H1 (cell line): ENCODE measurements at regions not wholly inside any gene's neighbourhood (a gene's known extent, or its start where the extent isn't known, plus 50 kb on each side); places are given as distances from the start of the nearest gene placed in this dataset.

ENCODE experiments used
- CTCF ChIA-PET: fragments of 300-600 bp; sonication (Branson Sonifier 250); formaldehyde crosslinking; loops from one replicate; lab custom pipeline; 2021; ENCODE audit not compliant: partially characterized antibody; lab: Charles Lee
- POLR2A ChIA-PET: fragments of 300-600 bp; sonication (Branson Sonifier 250); formaldehyde crosslinking; loops from one replicate; lab custom pipeline; 2021; ENCODE audit warnings: inconsistent platforms; ENCODE audit not compliant: partially characterized antibody; lab: Charles Lee
- DNase-seq, 2 experiments: peaks; one replicate each; pipeline versions ENCODE4 v3.0.0 to v3.0.0-alpha.2; 2010 to 2022; ENCODE audit warnings: low spot score in 2 of 2, low read depth in 1 of 2, mixed read lengths in 1 of 2
- FAIRE-seq: peaks from 2 replicates; lab custom pipeline; 2011; peaks lifted over from hg19 to GRCh38; lab: Jason Lieb, UNC
- H2AFZ ChIP-seq: 2 replicates; pipeline ENCODE4 v1.8.1; 2012; ENCODE audit warnings: low read length, inconsistent platforms
- H2AK5ac ChIP-seq: 2 replicates; pipeline ENCODE4 v1.6.1; 2013; ENCODE audit warnings: low read depth, low read length
- H2BK120ac ChIP-seq: replicated peaks from 2 replicates; pipeline ENCODE3; 2013; ENCODE audit warnings: low read depth, low read length, inconsistent platforms
- H2BK12ac ChIP-seq: 2 replicates; pipeline ENCODE4 v1.6.1; 2013; ENCODE audit warnings: low read depth, low read length
- H2BK15ac ChIP-seq: 2 replicates; pipeline ENCODE4 v1.6.1; 2013; ENCODE audit warnings: low read length
- H2BK20ac ChIP-seq: 2 replicates; pipeline ENCODE4 v1.6.1; 2013; ENCODE audit warnings: low read length
- H2BK5ac ChIP-seq: 2 replicates; pipeline ENCODE4 v1.6.1; 2013; ENCODE audit warnings: low read depth, low read length
- H3K14ac ChIP-seq: 2 replicates; pipeline ENCODE4 v1.6.1; 2013; ENCODE audit warnings: inconsistent platforms; ENCODE audit not compliant: insufficient read length
- H3K18ac ChIP-seq: 2 replicates; pipeline ENCODE4 v1.6.1; 2013; ENCODE audit warnings: low read length; ENCODE audit errors: extremely low read depth
- H3K23ac ChIP-seq: 2 replicates; pipeline ENCODE4 v1.6.1; 2013; ENCODE audit warnings: inconsistent platforms; ENCODE audit not compliant: insufficient read length
- H3K23me2 ChIP-seq: 2 replicates; pipeline ENCODE4 v1.6.1; 2013; ENCODE audit warnings: low read depth, low read length
- H3K27ac ChIP-seq: 2 replicates; pipeline ENCODE4 v1.6.1; 2011; ENCODE audit warnings: low read depth, low read length, inconsistent platforms
- H3K27me3 ChIP-seq, 4 experiments: replicated peaks in 1 of 4; 1 replicate in 1 of 4; 2 replicates in 3 of 4; pipeline versions ENCODE4 v1.6.1 to v1.8.1; 2011 to 2013; ENCODE audit warnings: low read length in 3 of 4, mild to moderate bottlenecking in 3 of 4, inconsistent platforms in 2 of 4, mixed read lengths in 2 of 4, moderate library complexity in 1 of 4; ENCODE audit not compliant: control insufficient read depth in 3 of 4, insufficient read depth in 3 of 4; ENCODE audit errors: extremely low read depth in 1 of 4
- H3K36me3 ChIP-seq, 4 experiments: 2 replicates each; pipeline versions ENCODE4 v1.6.1 to v1.8.1; 2011 to 2013; ENCODE audit warnings: mild to moderate bottlenecking in 4 of 4, low read length in 3 of 4, moderate library complexity in 2 of 4, control low read depth in 1 of 4, inconsistent platforms in 1 of 4; ENCODE audit not compliant: insufficient read depth in 4 of 4, control insufficient read depth in 2 of 4
- H3K4ac ChIP-seq: replicated peaks from 2 replicates; pipeline ENCODE3; 2013; ENCODE audit warnings: low read length, low read depth, mixed read lengths, inconsistent platforms; ENCODE audit not compliant: insufficient read length
- H3K4me1 ChIP-seq, 4 experiments: replicated peaks in 1 of 4; 1 replicate in 1 of 4; 2 replicates in 3 of 4; pipeline versions ENCODE4 v1.6.1 to v1.8.1; 2011 to 2013; ENCODE audit warnings: low read length in 3 of 4, inconsistent platforms in 2 of 4, mixed read lengths in 1 of 4; ENCODE audit not compliant: insufficient read depth in 4 of 4, control insufficient read depth in 3 of 4
- H3K4me2 ChIP-seq, 2 experiments: 2 replicates each; pipeline versions ENCODE4 v1.6.1 to v1.8.1; 2011 to 2013; ENCODE audit warnings: low read depth in 2 of 2, low read length in 2 of 2, control low read depth in 1 of 2, inconsistent platforms in 1 of 2, mild to moderate bottlenecking in 1 of 2; ENCODE audit not compliant: insufficient read depth in 1 of 2
- H3K4me3 ChIP-seq, 4 experiments: fragments of 200-600, 300-600 bp in 1 of 4; sonication (generic), shearing (Covaris generic), sonication (Bioruptor Twin) in 1 of 4; 2 replicates each; pipeline versions ENCODE4 v1.5.1 to v1.8.1; 2011 to 2016; ENCODE audit warnings: low read length in 4 of 4, low read depth in 3 of 4, control low read depth in 2 of 4, inconsistent platforms in 2 of 4, mild to moderate bottlenecking in 2 of 4, mixed read lengths in 1 of 4, moderate library complexity in 1 of 4; ENCODE audit not compliant: insufficient read depth in 2 of 4; ENCODE audit errors: extremely low read depth in 1 of 4
- H3K56ac ChIP-seq: replicated peaks from 2 replicates; pipeline ENCODE3; 2013; ENCODE audit warnings: low read depth, mild to moderate bottlenecking, mixed read lengths, low read length, inconsistent platforms; ENCODE audit not compliant: insufficient read length
- H3K79me1 ChIP-seq: 2 replicates; pipeline ENCODE4 v1.6.1; 2013; ENCODE audit warnings: low read depth, low read length, control low read depth
- H3K79me2 ChIP-seq, 2 experiments: 2 replicates each; pipeline versions ENCODE4 v1.6.1 to v1.8.1; 2012 to 2013; ENCODE audit warnings: low read length in 2 of 2, mild to moderate bottlenecking in 2 of 2, inconsistent platforms in 1 of 2; ENCODE audit not compliant: insufficient read depth in 2 of 2, control insufficient read depth in 1 of 2
- H3K9ac ChIP-seq, 4 experiments: replicated peaks in 1 of 4; 1 replicate in 1 of 4; 2 replicates in 3 of 4; pipeline versions ENCODE4 v1.6.1 to v1.8.1; 2011 to 2013; ENCODE audit warnings: low read depth in 3 of 4, low read length in 3 of 4, control low read depth in 2 of 4, mild to moderate bottlenecking in 2 of 4, moderate library complexity in 2 of 4, inconsistent platforms in 1 of 4; ENCODE audit errors: extremely low read depth in 1 of 4
- H3K9me3 ChIP-seq, 2 experiments: 2 replicates each; pipeline versions ENCODE4 v1.6.1 to v1.8.1; 2012 to 2013; ENCODE audit warnings: mild to moderate bottlenecking in 2 of 2, moderate library complexity in 2 of 2, control low read depth in 1 of 2, inconsistent platforms in 1 of 2, low read depth in 1 of 2, low read length in 1 of 2, mixed read lengths in 1 of 2; ENCODE audit not compliant: insufficient read depth in 2 of 2
- H4K20me1 ChIP-seq, 2 experiments: replicated peaks in 1 of 2; 2 replicates each; pipeline versions ENCODE3 to v1.8.1; 2011 to 2013; ENCODE audit warnings: inconsistent platforms in 2 of 2, low read length in 2 of 2, mild to moderate bottlenecking in 1 of 2; ENCODE audit not compliant: insufficient read depth in 2 of 2, control insufficient read depth in 1 of 2
- H4K5ac ChIP-seq: 2 replicates; pipeline ENCODE4 v1.6.1; 2013; ENCODE audit warnings: low read length, low read depth, mixed read lengths, inconsistent platforms; ENCODE audit not compliant: insufficient read length
- H4K8ac ChIP-seq: 2 replicates; pipeline ENCODE4 v1.8.0; 2013; ENCODE audit warnings: mild to moderate bottlenecking, moderate library complexity, low read length, inconsistent platforms; ENCODE audit not compliant: insufficient read depth; ENCODE audit errors: extremely low read depth
- H4K91ac ChIP-seq: replicated peaks from 2 replicates; pipeline ENCODE3; 2013; ENCODE audit warnings: low read length, mixed read lengths, inconsistent platforms; ENCODE audit not compliant: insufficient read length
- CBX8 ChIP-seq: fragments of 300-800, 300-1000 bp; sonication (generic); IDR thresholded peaks from 2 replicates; pipeline ENCODE4 v1.7.1; 2016; ENCODE audit warnings: low read depth, low read length, borderline replicate concordance
- GABPA ChIP-seq: IDR thresholded peaks from 2 replicates; pipeline ENCODE4 v1.6.1; 2011; ENCODE audit warnings: mild to moderate bottlenecking, low read length, moderate library complexity, borderline replicate concordance; ENCODE audit not compliant: insufficient read depth
- HDAC2 ChIP-seq, 2 experiments: fragments of 300-600 bp in 1 of 2; sonication (generic) in 1 of 2; IDR thresholded peaks; 2 replicates each; pipeline ENCODE4 v1.6.1; 2011 to 2012; ENCODE audit warnings: low read depth in 2 of 2, low read length in 2 of 2, mild to moderate bottlenecking in 2 of 2, moderate library complexity in 2 of 2, borderline replicate concordance in 1 of 2, inconsistent platforms in 1 of 2
- KDM1A ChIP-seq: fragments of 200-600, 300-600 bp; sonication (generic); IDR thresholded peaks from 2 replicates; pipeline ENCODE4 v1.7.1; 2016; ENCODE audit warnings: mild to moderate bottlenecking, low read length, borderline replicate concordance
- NANOG ChIP-seq: IDR thresholded peaks from 2 replicates; pipeline ENCODE4 v1.6.1; 2011; ENCODE audit warnings: low read length, low read depth, mild to moderate bottlenecking, inconsistent platforms; ENCODE audit not compliant: insufficient read depth, poor library complexity, severe bottlenecking
- POU5F1 ChIP-seq: IDR thresholded peaks from 2 replicates; pipeline ENCODE4 v1.6.1; 2011; ENCODE audit warnings: low read depth, mild to moderate bottlenecking, low read length, moderate library complexity
- RXRA ChIP-seq: IDR thresholded peaks from 2 replicates; pipeline ENCODE4 v1.6.1; 2011; ENCODE audit warnings: low read depth, mild to moderate bottlenecking, low read length, moderate library complexity; ENCODE audit not compliant: insufficient read depth
- SIN3A ChIP-seq, 2 experiments: IDR thresholded peaks in 1 of 2; conservative IDR thresholded peaks in 1 of 2; 2 replicates each; pipeline ENCODE4 v1.6.1; 2011 to 2012; ENCODE audit warnings: low read length in 2 of 2, improper control_type of control experiment in 1 of 2, low read depth in 1 of 2, mild to moderate bottlenecking in 1 of 2
- TAF7 ChIP-seq: optimal IDR thresholded peaks from 2 replicates; pipeline ENCODE3; 2011; ENCODE audit warnings: low read depth, mild to moderate bottlenecking, inconsistent platforms, low read length, moderate library complexity, borderline replicate concordance
- ZNF274 ChIP-seq: IDR thresholded peaks from 2 replicates; pipeline ENCODE4 v1.7.0; 2012; ENCODE audit warnings: low read length, borderline replicate concordance; ENCODE audit errors: extremely low read depth
- WGBS, 2 experiments: shearing (Covaris generic) in 1 of 2; methylation state at CpG; one replicate each; pipeline versions ENCODE4 v1.1.6 to v1.1.7; 2013 to 2015; ENCODE audit warnings: low lambda C conversion rate in 2 of 2, mixed read lengths in 2 of 2, inconsistent platforms in 1 of 2, low coverage in 1 of 2, missing lambda C conversion rate in 1 of 2; ENCODE audit not compliant: insufficient replicate concordance in 2 of 2, insufficient coverage in 1 of 2, insufficient read length in 1 of 2; ENCODE audit errors: extremely low coverage in 1 of 2, missing lambda C conversion rate in 1 of 2; 5-methylcytosine and 5-hydroxymethylcytosine counted together
- TF ChIP-seq, protein P1 (sequence below): IDR thresholded peaks from 2 replicates; pipeline ENCODE4 v1.6.1; 2011; ENCODE audit warnings: low read length, improper control_type of control experiment

DNA sequence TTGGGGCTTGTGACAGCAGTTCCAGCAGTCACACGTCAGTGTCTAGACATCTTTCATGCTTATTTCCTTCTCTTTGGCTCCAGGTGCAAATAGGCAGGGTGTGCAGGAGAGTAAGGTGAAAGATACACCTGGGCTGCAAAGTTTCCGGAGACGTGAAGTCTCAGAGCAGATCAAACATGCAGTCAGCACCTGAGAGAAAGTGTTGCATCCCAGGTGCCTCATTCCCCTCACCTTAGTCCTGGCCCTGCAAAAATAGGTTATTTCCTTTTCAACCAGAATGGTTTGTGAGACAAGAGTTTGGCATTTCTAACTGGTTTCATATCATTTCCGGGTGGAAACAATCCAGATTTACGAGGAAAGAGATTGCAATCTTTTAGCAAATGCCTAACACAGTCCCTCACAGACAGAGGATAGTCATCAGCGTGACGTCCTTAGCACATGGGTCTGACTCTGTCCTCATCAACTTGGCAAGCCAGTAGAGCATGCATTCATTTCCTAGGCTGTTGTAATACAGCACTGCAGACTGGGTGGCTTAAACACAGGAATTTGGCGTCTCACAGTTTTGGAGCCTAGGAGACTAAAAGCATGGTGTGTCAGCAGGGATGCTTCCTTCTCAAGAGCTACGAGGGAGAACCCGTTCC, 58.2 kb upstream of the ARRDC4 start:
- H3K79me1 ChIP-seq, result no peaks in the 10 kb centered on the region
- peaks cover 0 to 2% (median 0%) of the 10 kb centered on the region in 4 experiments; a peak in 2 of 7 replicates for H3K4me1 ChIP-seq
- H3K18ac ChIP-seq, result no peak overlapping the region
- no peaks in the 10 kb centered on the region for H3K9me3 ChIP-seq
- no peak overlapping the region for H2BK15ac ChIP-seq
- FAIRE-seq (no peak), DNase-seq (no peak)
- H2BK120ac ChIP-seq, result no peak overlapping the region
- no peak overlapping the region for H2BK20ac ChIP-seq
- H3K79me2 ChIP-seq, result no peaks in the 10 kb centered on the region
- no peak overlapping the region for H3K4ac ChIP-seq
- ChIA-PET CTCF (interaction anchor here (0.6 to 2.1 kb wide), 5 partner anchors 164 to 445 kb away, joined by 3 to 8 read pairs (median 4); no protein-coding TSS in a partner anchor), POLR2A (no interaction called here)
- no peak overlapping the region for H3K14ac ChIP-seq
- no peaks in the 10 kb centered on the region for H4K20me1 ChIP-seq
- H3K36me3 ChIP-seq, result no peaks in the 10 kb centered on the region
- H4K8ac ChIP-seq, result no peak overlapping the region
- H3K27ac ChIP-seq, result no peak overlapping the region
- no peak overlapping the region for H4K5ac ChIP-seq
- peaks cover 0 to 2% (median 0%) of the 10 kb centered on the region in 4 experiments; a peak in 2 of 7 replicates for H3K27me3 ChIP-seq
- no peak overlapping the region for H4K91ac ChIP-seq
- no peak overlapping the region for H3K9ac ChIP-seq
- H3K23ac ChIP-seq, result no peak overlapping the region
- no peak overlapping the region for H3K56ac ChIP-seq
- H3K4me2 ChIP-seq, result no peak overlapping the region
- TF ChIP-seq TAF7 (no peak), RXRA (no peak), CBX8 (no peak), ZNF274 (no peak), POU5F1 (no peak), NANOG (no peak), GABPA (no peak), SIN3A (conservative IDR thresholded peaks at IDR 0.05 in 1 of 2, IDR thresholded peaks at IDR 0.05 in 1 of 2; ENCODE audit: low read depth in 1 of 2, low read length in 2 of 2) (no peak), KDM1A (no peak), HDAC2 (IDR thresholded peaks at IDR 0.05; ENCODE audit: borderline replicate concordance in 1 of 2, low read depth in 2 of 2, low read length in 2 of 2) (no peak)
- TF ChIP-seq, protein P1, sequence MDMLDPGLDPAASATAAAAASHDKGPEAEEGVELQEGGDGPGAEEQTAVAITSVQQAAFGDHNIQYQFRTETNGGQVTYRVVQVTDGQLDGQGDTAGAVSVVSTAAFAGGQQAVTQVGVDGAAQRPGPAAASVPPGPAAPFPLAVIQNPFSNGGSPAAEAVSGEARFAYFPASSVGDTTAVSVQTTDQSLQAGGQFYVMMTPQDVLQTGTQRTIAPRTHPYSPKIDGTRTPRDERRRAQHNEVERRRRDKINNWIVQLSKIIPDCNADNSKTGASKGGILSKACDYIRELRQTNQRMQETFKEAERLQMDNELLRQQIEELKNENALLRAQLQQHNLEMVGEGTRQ, result no peak
- H2AK5ac ChIP-seq, result no peak overlapping the region
- no peak overlapping the region for H2AFZ ChIP-seq
- H3K23me2 ChIP-seq, result peaks cover 3% of the 10 kb centered on the region; the same call in 1 of the 2 replicates
- no peak overlapping the region for H3K4me3 ChIP-seq
- no peak overlapping the region for H2BK5ac ChIP-seq
- H2BK12ac ChIP-seq, result no peak overlapping the region
- WGBS, 2 experiments, result 81% methylated on average over 10 of the region's 10 CpGs; no CpG with 5 or more reads in 1 of the 2 experiments
